H9 (cell line): ENCODE measurements at regions not wholly inside any gene's neighbourhood (a gene's known extent, or its start where the extent isn't known, plus 50 kb on each side); places are given as distances from the start of the nearest gene placed in this dataset.

Source experiments
- DNase-seq: peaks from one replicate; pipeline ENCODE4 v3.0.0-alpha.2; 2017
- H2AFZ ChIP-seq: one replicate; pipeline ENCODE4 v1.6.1; 2013; ENCODE audit warnings: mild to moderate bottlenecking, low read length, control low read depth, moderate library complexity
- H2AK5ac ChIP-seq: 2 replicates; pipeline ENCODE4 v1.6.1; 2013; ENCODE audit warnings: low read length, control low read depth, mixed read lengths; ENCODE audit not compliant: insufficient read length
- H2BK120ac ChIP-seq: one replicate; pipeline ENCODE4 v1.6.1; 2013; ENCODE audit warnings: low read depth, mild to moderate bottlenecking, low read length, control low read depth, inconsistent platforms; ENCODE audit not compliant: poor library complexity, severe bottlenecking
- H2BK12ac ChIP-seq: 2 replicates; pipeline ENCODE4 v1.6.1; 2013; ENCODE audit warnings: low read length, control low read depth, mixed read lengths, low read depth; ENCODE audit not compliant: insufficient read length
- H2BK15ac ChIP-seq: 2 replicates; pipeline ENCODE4 v1.6.1; 2013; ENCODE audit warnings: low read depth, low read length, control low read depth
- H2BK20ac ChIP-seq: one replicate; pipeline ENCODE4 v1.6.1; 2013; ENCODE audit warnings: low read depth, mild to moderate bottlenecking, low read length, control low read depth, inconsistent platforms; ENCODE audit not compliant: poor library complexity, severe bottlenecking
- H2BK5ac ChIP-seq: 2 replicates; pipeline ENCODE4 v1.6.1; 2013; ENCODE audit warnings: low read length, control low read depth, mixed read lengths; ENCODE audit not compliant: insufficient read length
- H3K14ac ChIP-seq: 2 replicates; pipeline ENCODE4 v1.6.1; 2013; ENCODE audit warnings: low read length, control low read depth; ENCODE audit not compliant: insufficient read depth
- H3K18ac ChIP-seq: 2 replicates; pipeline ENCODE4 v1.6.1; 2013; ENCODE audit warnings: low read depth, mild to moderate bottlenecking, mixed read lengths, low read length, control low read depth; ENCODE audit not compliant: insufficient read length
- H3K23ac ChIP-seq: 2 replicates; pipeline ENCODE4 v1.6.1; 2013; ENCODE audit warnings: low read length, control low read depth, mixed read lengths, low read depth; ENCODE audit not compliant: insufficient read length
- H3K23me2 ChIP-seq: 2 replicates; pipeline ENCODE4 v1.6.1; 2013; ENCODE audit warnings: low read depth, mild to moderate bottlenecking, mixed read lengths, low read length, control low read depth; ENCODE audit not compliant: insufficient read length, poor library complexity, severe bottlenecking
- H3K27ac ChIP-seq: 2 replicates; pipeline ENCODE4 v1.5.1; 2013; ENCODE audit warnings: low read length, control low read depth, mixed read lengths, low read depth; ENCODE audit not compliant: insufficient read length
- H3K27me3 ChIP-seq: 2 replicates; pipeline ENCODE4 v1.6.1; 2013; ENCODE audit warnings: low read length, control low read depth, inconsistent platforms; ENCODE audit not compliant: insufficient read depth
- H3K4ac ChIP-seq: 2 replicates; pipeline ENCODE4 v1.6.1; 2013; ENCODE audit warnings: low read depth, mild to moderate bottlenecking, control low read depth, inconsistent platforms, low read length, moderate library complexity
- H3K4me1 ChIP-seq: 2 replicates; pipeline ENCODE4 v1.6.1; 2013; ENCODE audit warnings: low read length, control low read depth, inconsistent platforms; ENCODE audit not compliant: insufficient read depth
- H3K4me2 ChIP-seq: 2 replicates; pipeline ENCODE4 v1.6.1; 2013; ENCODE audit warnings: low read length, control low read depth, mixed read lengths; ENCODE audit not compliant: insufficient read length, insufficient read depth
- H3K56ac ChIP-seq: 2 replicates; pipeline ENCODE4 v1.6.1; 2013; ENCODE audit warnings: low read depth, mild to moderate bottlenecking, mixed read lengths, low read length, control low read depth; ENCODE audit not compliant: insufficient read length
- H3K79me1 ChIP-seq: 2 replicates; pipeline ENCODE4 v1.6.1; 2013; ENCODE audit warnings: low read depth, mild to moderate bottlenecking, moderate library complexity, low read length, control low read depth, inconsistent platforms; ENCODE audit not compliant: insufficient read depth, poor library complexity, severe bottlenecking
- H3K79me2 ChIP-seq: 2 replicates; pipeline ENCODE4 v1.6.1; 2013; ENCODE audit warnings: low read length, control low read depth, inconsistent platforms; ENCODE audit not compliant: insufficient read depth
- H3K9ac ChIP-seq: 2 replicates; pipeline ENCODE4 v1.6.1; 2013; ENCODE audit warnings: low read length, control low read depth, mixed read lengths; ENCODE audit not compliant: insufficient read length; ENCODE audit errors: extremely low read depth
- H3K9me3 ChIP-seq: one replicate; pipeline ENCODE4 v1.6.1; 2013; ENCODE audit warnings: low read depth, low read length, inconsistent platforms; ENCODE audit not compliant: control insufficient read depth
- H3T11ph ChIP-seq: one replicate; pipeline ENCODE4 v1.6.1; 2013; ENCODE audit warnings: mild to moderate bottlenecking, low read length, control low read depth, inconsistent platforms
- H4K20me1 ChIP-seq: one replicate; pipeline ENCODE4 v1.6.1; 2013; ENCODE audit not compliant: control insufficient read depth, insufficient read length, insufficient read depth
- H4K5ac ChIP-seq: 2 replicates; pipeline ENCODE4 v1.6.1; 2013; ENCODE audit warnings: low read depth, mild to moderate bottlenecking, mixed read lengths, low read length, control low read depth; ENCODE audit not compliant: insufficient read length
- H4K8ac ChIP-seq: replicated peaks from 2 replicates; pipeline ENCODE4 v1.6.1; 2013; ENCODE audit warnings: low read length, control low read depth, mixed read lengths, low read depth; ENCODE audit not compliant: insufficient read length
- H4K91ac ChIP-seq: 2 replicates; pipeline ENCODE4 v1.6.1; 2013; ENCODE audit warnings: low read depth, mild to moderate bottlenecking, moderate library complexity, mixed read lengths, low read length, control low read depth; ENCODE audit not compliant: insufficient read length
- H3K27ac Mint-ChIP-seq, 3 experiments: 2 replicates in 2 of 3; 3 replicates in 1 of 3; pipeline ENCODE4 v1.8.0; 2020 to 2021; ENCODE audit warnings: mixed read lengths in 3 of 3, mild to moderate bottlenecking in 1 of 3, moderate library complexity in 1 of 3
- H3K27me3 Mint-ChIP-seq: 2 replicates; pipeline ENCODE4 v1.8.0; 2021; ENCODE audit warnings: low read depth, mild to moderate bottlenecking, moderate library complexity, mixed read lengths
- H3K36me3 Mint-ChIP-seq, 3 experiments: 2 replicates in 2 of 3; 3 replicates in 1 of 3; pipeline ENCODE4 v1.8.0; 2020 to 2021; ENCODE audit warnings: low read depth in 3 of 3, mixed read lengths in 3 of 3; ENCODE audit not compliant: insufficient read depth in 1 of 3
- H3K4me1 Mint-ChIP-seq, 2 experiments: 2 replicates each; pipeline ENCODE4 v1.8.0; 2020; ENCODE audit warnings: mixed read lengths in 2 of 2
- H3K4me3 Mint-ChIP-seq, 2 experiments: 2 replicates in 1 of 2; 3 replicates in 1 of 2; pipeline ENCODE4 v1.8.0; 2020 to 2021; ENCODE audit warnings: mild to moderate bottlenecking in 2 of 2, mixed read lengths in 2 of 2, moderate library complexity in 1 of 2
- H3K9me3 Mint-ChIP-seq, 2 experiments: 2 replicates in 1 of 2; 3 replicates in 1 of 2; pipeline ENCODE4 v1.8.0; 2020; ENCODE audit warnings: mild to moderate bottlenecking in 2 of 2, mixed read lengths in 2 of 2, moderate library complexity in 1 of 2
- WGBS: extraction: QIAGEN DNeasy Blood & Tissue Kit; methylation state at CpG from one replicate; pipeline ENCODE4 v1.1.7; 2013; ENCODE audit warnings: missing lambda C conversion rate, low lambda C conversion rate, mixed read lengths; ENCODE audit not compliant: insufficient read length; ENCODE audit errors: extremely low coverage; 5-methylcytosine and 5-hydroxymethylcytosine counted together
- TF ChIP-seq, protein P1 (sequence below): fragments of 200-600 bp; sonication (generic); conservative IDR thresholded peaks from 3 replicates; pipeline ENCODE4 v1.8.0; 2021; ENCODE audit warnings: antibody characterized with exemption, mild to moderate bottlenecking

DNA sequence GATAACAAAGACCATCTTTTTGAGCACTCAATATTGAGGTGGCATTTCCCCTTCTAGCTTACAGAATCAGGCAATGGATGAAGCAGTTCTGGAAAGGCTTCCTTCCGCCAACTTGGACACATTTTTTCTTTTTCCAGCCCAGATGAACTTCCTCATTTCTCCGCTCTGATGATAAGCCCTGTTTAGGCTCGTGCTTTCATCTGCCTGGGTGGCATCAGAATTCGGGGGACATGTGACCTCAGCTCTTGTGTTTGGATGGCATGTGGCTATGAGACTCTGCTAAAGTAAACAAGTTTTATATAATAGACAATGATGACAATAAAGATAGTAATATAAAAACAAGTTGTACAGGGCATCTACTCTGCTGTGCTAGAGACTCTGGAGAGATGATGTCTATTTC, 796.7 kb downstream of the DHX35 start:
- H3K9me3 ChIP-seq, result no peaks in the 10 kb centered on the region
- no peak overlapping the region for H3K56ac ChIP-seq
- H3K18ac ChIP-seq, result no peak overlapping the region
- H3K23ac ChIP-seq, result no peak overlapping the region
- no peaks in the 10 kb centered on the region for H3K27me3 Mint-ChIP-seq
- no peak overlapping the region for H3K9ac ChIP-seq
- H3K4me2 ChIP-seq, result no peak overlapping the region
- no peak overlapping the region for H3K27ac ChIP-seq
- no peaks in the 10 kb centered on the region for H3K4me1 ChIP-seq
- no peak overlapping the region for H3T11ph ChIP-seq
- no peaks in the 10 kb centered on the region for H4K20me1 ChIP-seq
- no peaks in the 10 kb centered on the region for H3K79me2 ChIP-seq
- no peak overlapping the region for H4K8ac ChIP-seq
- H2AK5ac ChIP-seq, result no peak overlapping the region
- no peak for DNase-seq
- no peak overlapping the region for H3K4me3 Mint-ChIP-seq
- no peak overlapping the region for H2BK15ac ChIP-seq
- no peaks in the 10 kb centered on the region for H3K23me2 ChIP-seq
- no peak overlapping the region for H2BK5ac ChIP-seq
- H3K14ac ChIP-seq, result no peak overlapping the region
- WGBS, result no CpG with 5 or more reads among the region's 4 CpGs
- no peak overlapping the region for H3K27ac Mint-ChIP-seq
- no peaks in the 10 kb centered on the region; a peak in 1 of 7 replicates for H3K36me3 Mint-ChIP-seq
- peaks cover 5% of the 10 kb centered on the region in 2 experiments; a peak in 3 of 4 replicates for H3K4me1 Mint-ChIP-seq
- no peak overlapping the region for H2BK20ac ChIP-seq
- H4K5ac ChIP-seq, result no peak overlapping the region
- no peak overlapping the region for H3K4ac ChIP-seq
- no peaks in the 10 kb centered on the region for H3K27me3 ChIP-seq
- H4K91ac ChIP-seq, result no peak overlapping the region
- H3K79me1 ChIP-seq, result no peaks in the 10 kb centered on the region
- H2BK12ac ChIP-seq, result no peak overlapping the region
- H3K9me3 Mint-ChIP-seq, result peaks cover 0 to 2% of the 10 kb centered on the region in 2 experiments; a peak in 2 of 5 replicates
- TF ChIP-seq, protein P1, sequence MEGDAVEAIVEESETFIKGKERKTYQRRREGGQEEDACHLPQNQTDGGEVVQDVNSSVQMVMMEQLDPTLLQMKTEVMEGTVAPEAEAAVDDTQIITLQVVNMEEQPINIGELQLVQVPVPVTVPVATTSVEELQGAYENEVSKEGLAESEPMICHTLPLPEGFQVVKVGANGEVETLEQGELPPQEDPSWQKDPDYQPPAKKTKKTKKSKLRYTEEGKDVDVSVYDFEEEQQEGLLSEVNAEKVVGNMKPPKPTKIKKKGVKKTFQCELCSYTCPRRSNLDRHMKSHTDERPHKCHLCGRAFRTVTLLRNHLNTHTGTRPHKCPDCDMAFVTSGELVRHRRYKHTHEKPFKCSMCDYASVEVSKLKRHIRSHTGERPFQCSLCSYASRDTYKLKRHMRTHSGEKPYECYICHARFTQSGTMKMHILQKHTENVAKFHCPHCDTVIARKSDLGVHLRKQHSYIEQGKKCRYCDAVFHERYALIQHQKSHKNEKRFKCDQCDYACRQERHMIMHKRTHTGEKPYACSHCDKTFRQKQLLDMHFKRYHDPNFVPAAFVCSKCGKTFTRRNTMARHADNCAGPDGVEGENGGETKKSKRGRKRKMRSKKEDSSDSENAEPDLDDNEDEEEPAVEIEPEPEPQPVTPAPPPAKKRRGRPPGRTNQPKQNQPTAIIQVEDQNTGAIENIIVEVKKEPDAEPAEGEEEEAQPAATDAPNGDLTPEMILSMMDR, result no peak
- H2BK120ac ChIP-seq, result no peak overlapping the region
- H2AFZ ChIP-seq, result no peak overlapping the region
